H1 (cell line): ENCODE measurements at regions not wholly inside any gene's neighbourhood (a gene's known extent, or its start where the extent isn't known, plus 50 kb on each side); places are given as distances from the start of the nearest gene placed in this dataset.

Experiments
- CTCF ChIA-PET: fragments of 300-600 bp; sonication (Branson Sonifier 250); formaldehyde crosslinking; loops from one replicate; lab custom pipeline; 2021; ENCODE audit not compliant: partially characterized antibody; lab: Charles Lee
- POLR2A ChIA-PET: fragments of 300-600 bp; sonication (Branson Sonifier 250); formaldehyde crosslinking; loops from one replicate; lab custom pipeline; 2021; ENCODE audit warnings: inconsistent platforms; ENCODE audit not compliant: partially characterized antibody; lab: Charles Lee
- DNase-seq, 2 experiments: peaks; one replicate each; pipeline versions ENCODE4 v3.0.0 to v3.0.0-alpha.2; 2010 to 2022; ENCODE audit warnings: low spot score in 2 of 2, low read depth in 1 of 2, mixed read lengths in 1 of 2
- FAIRE-seq: peaks from 2 replicates; lab custom pipeline; 2011; peaks lifted over from hg19 to GRCh38; lab: Jason Lieb, UNC
- H2AFZ ChIP-seq: 2 replicates; pipeline ENCODE4 v1.8.1; 2012; ENCODE audit warnings: low read length, inconsistent platforms
- H2AK5ac ChIP-seq: 2 replicates; pipeline ENCODE4 v1.6.1; 2013; ENCODE audit warnings: low read depth, low read length
- H2BK120ac ChIP-seq: replicated peaks from 2 replicates; pipeline ENCODE3; 2013; ENCODE audit warnings: low read depth, low read length, inconsistent platforms
- H2BK12ac ChIP-seq: 2 replicates; pipeline ENCODE4 v1.6.1; 2013; ENCODE audit warnings: low read depth, low read length
- H2BK15ac ChIP-seq: 2 replicates; pipeline ENCODE4 v1.6.1; 2013; ENCODE audit warnings: low read length
- H2BK20ac ChIP-seq: 2 replicates; pipeline ENCODE4 v1.6.1; 2013; ENCODE audit warnings: low read length
- H2BK5ac ChIP-seq: 2 replicates; pipeline ENCODE4 v1.6.1; 2013; ENCODE audit warnings: low read depth, low read length
- H3K14ac ChIP-seq: 2 replicates; pipeline ENCODE4 v1.6.1; 2013; ENCODE audit warnings: inconsistent platforms; ENCODE audit not compliant: insufficient read length
- H3K18ac ChIP-seq: 2 replicates; pipeline ENCODE4 v1.6.1; 2013; ENCODE audit warnings: low read length; ENCODE audit errors: extremely low read depth
- H3K23ac ChIP-seq: 2 replicates; pipeline ENCODE4 v1.6.1; 2013; ENCODE audit warnings: inconsistent platforms; ENCODE audit not compliant: insufficient read length
- H3K23me2 ChIP-seq: 2 replicates; pipeline ENCODE4 v1.6.1; 2013; ENCODE audit warnings: low read depth, low read length
- H3K27ac ChIP-seq: 2 replicates; pipeline ENCODE4 v1.6.1; 2011; ENCODE audit warnings: low read depth, low read length, inconsistent platforms
- H3K27me3 ChIP-seq, 4 experiments: replicated peaks in 1 of 4; 1 replicate in 1 of 4; 2 replicates in 3 of 4; pipeline versions ENCODE4 v1.6.1 to v1.8.1; 2011 to 2013; ENCODE audit warnings: low read length in 3 of 4, mild to moderate bottlenecking in 3 of 4, inconsistent platforms in 2 of 4, mixed read lengths in 2 of 4, moderate library complexity in 1 of 4; ENCODE audit not compliant: control insufficient read depth in 3 of 4, insufficient read depth in 3 of 4; ENCODE audit errors: extremely low read depth in 1 of 4
- H3K36me3 ChIP-seq, 4 experiments: 2 replicates each; pipeline versions ENCODE4 v1.6.1 to v1.8.1; 2011 to 2013; ENCODE audit warnings: mild to moderate bottlenecking in 4 of 4, low read length in 3 of 4, moderate library complexity in 2 of 4, control low read depth in 1 of 4, inconsistent platforms in 1 of 4; ENCODE audit not compliant: insufficient read depth in 4 of 4, control insufficient read depth in 2 of 4
- H3K4ac ChIP-seq: replicated peaks from 2 replicates; pipeline ENCODE3; 2013; ENCODE audit warnings: low read length, low read depth, mixed read lengths, inconsistent platforms; ENCODE audit not compliant: insufficient read length
- H3K4me1 ChIP-seq, 4 experiments: replicated peaks in 1 of 4; 1 replicate in 1 of 4; 2 replicates in 3 of 4; pipeline versions ENCODE4 v1.6.1 to v1.8.1; 2011 to 2013; ENCODE audit warnings: low read length in 3 of 4, inconsistent platforms in 2 of 4, mixed read lengths in 1 of 4; ENCODE audit not compliant: insufficient read depth in 4 of 4, control insufficient read depth in 3 of 4
- H3K4me2 ChIP-seq, 2 experiments: 2 replicates each; pipeline versions ENCODE4 v1.6.1 to v1.8.1; 2011 to 2013; ENCODE audit warnings: low read depth in 2 of 2, low read length in 2 of 2, control low read depth in 1 of 2, inconsistent platforms in 1 of 2, mild to moderate bottlenecking in 1 of 2; ENCODE audit not compliant: insufficient read depth in 1 of 2
- H3K4me3 ChIP-seq, 4 experiments: fragments of 200-600, 300-600 bp in 1 of 4; sonication (generic), shearing (Covaris generic), sonication (Bioruptor Twin) in 1 of 4; 2 replicates each; pipeline versions ENCODE4 v1.5.1 to v1.8.1; 2011 to 2016; ENCODE audit warnings: low read length in 4 of 4, low read depth in 3 of 4, control low read depth in 2 of 4, inconsistent platforms in 2 of 4, mild to moderate bottlenecking in 2 of 4, mixed read lengths in 1 of 4, moderate library complexity in 1 of 4; ENCODE audit not compliant: insufficient read depth in 2 of 4; ENCODE audit errors: extremely low read depth in 1 of 4
- H3K56ac ChIP-seq: replicated peaks from 2 replicates; pipeline ENCODE3; 2013; ENCODE audit warnings: low read depth, mild to moderate bottlenecking, mixed read lengths, low read length, inconsistent platforms; ENCODE audit not compliant: insufficient read length
- H3K79me1 ChIP-seq: 2 replicates; pipeline ENCODE4 v1.6.1; 2013; ENCODE audit warnings: low read depth, low read length, control low read depth
- H3K79me2 ChIP-seq, 2 experiments: 2 replicates each; pipeline versions ENCODE4 v1.6.1 to v1.8.1; 2012 to 2013; ENCODE audit warnings: low read length in 2 of 2, mild to moderate bottlenecking in 2 of 2, inconsistent platforms in 1 of 2; ENCODE audit not compliant: insufficient read depth in 2 of 2, control insufficient read depth in 1 of 2
- H3K9ac ChIP-seq, 4 experiments: replicated peaks in 1 of 4; 1 replicate in 1 of 4; 2 replicates in 3 of 4; pipeline versions ENCODE4 v1.6.1 to v1.8.1; 2011 to 2013; ENCODE audit warnings: low read depth in 3 of 4, low read length in 3 of 4, control low read depth in 2 of 4, mild to moderate bottlenecking in 2 of 4, moderate library complexity in 2 of 4, inconsistent platforms in 1 of 4; ENCODE audit errors: extremely low read depth in 1 of 4
- H3K9me3 ChIP-seq, 2 experiments: 2 replicates each; pipeline versions ENCODE4 v1.6.1 to v1.8.1; 2012 to 2013; ENCODE audit warnings: mild to moderate bottlenecking in 2 of 2, moderate library complexity in 2 of 2, control low read depth in 1 of 2, inconsistent platforms in 1 of 2, low read depth in 1 of 2, low read length in 1 of 2, mixed read lengths in 1 of 2; ENCODE audit not compliant: insufficient read depth in 2 of 2
- H4K20me1 ChIP-seq, 2 experiments: replicated peaks in 1 of 2; 2 replicates each; pipeline versions ENCODE3 to v1.8.1; 2011 to 2013; ENCODE audit warnings: inconsistent platforms in 2 of 2, low read length in 2 of 2, mild to moderate bottlenecking in 1 of 2; ENCODE audit not compliant: insufficient read depth in 2 of 2, control insufficient read depth in 1 of 2
- H4K5ac ChIP-seq: 2 replicates; pipeline ENCODE4 v1.6.1; 2013; ENCODE audit warnings: low read length, low read depth, mixed read lengths, inconsistent platforms; ENCODE audit not compliant: insufficient read length
- H4K8ac ChIP-seq: 2 replicates; pipeline ENCODE4 v1.8.0; 2013; ENCODE audit warnings: mild to moderate bottlenecking, moderate library complexity, low read length, inconsistent platforms; ENCODE audit not compliant: insufficient read depth; ENCODE audit errors: extremely low read depth
- H4K91ac ChIP-seq: replicated peaks from 2 replicates; pipeline ENCODE3; 2013; ENCODE audit warnings: low read length, mixed read lengths, inconsistent platforms; ENCODE audit not compliant: insufficient read length
- ATF2 ChIP-seq: IDR thresholded peaks from 2 replicates; pipeline ENCODE4 v1.6.1; 2012; ENCODE audit warnings: low read length, inconsistent platforms
- CBX8 ChIP-seq: fragments of 300-800, 300-1000 bp; sonication (generic); IDR thresholded peaks from 2 replicates; pipeline ENCODE4 v1.7.1; 2016; ENCODE audit warnings: low read depth, low read length, borderline replicate concordance
- EZH2 ChIP-seq: fragments of 200-600 bp; sonication (generic); IDR thresholded peaks from 2 replicates; pipeline ENCODE4 v1.7.1; 2012; ENCODE audit warnings: low read depth, mild to moderate bottlenecking, moderate library complexity, low read length, inconsistent platforms; ENCODE audit not compliant: severe bottlenecking
- GABPA ChIP-seq: IDR thresholded peaks from 2 replicates; pipeline ENCODE4 v1.6.1; 2011; ENCODE audit warnings: mild to moderate bottlenecking, low read length, moderate library complexity, borderline replicate concordance; ENCODE audit not compliant: insufficient read depth
- JUND ChIP-seq: IDR thresholded peaks from 2 replicates; pipeline ENCODE4 v1.6.1; 2011; ENCODE audit warnings: mild to moderate bottlenecking, improper control_type of control experiment, low read length
- POLR2AphosphoS5 ChIP-seq: IDR thresholded peaks from 2 replicates; pipeline ENCODE4 v1.6.1; 2011; ENCODE audit warnings: low read depth, low read length
- RNF2 ChIP-seq: fragments of 200-900, 300-1000 bp; sonication (generic); IDR thresholded peaks from 2 replicates; pipeline ENCODE4 v1.7.1; 2016; ENCODE audit warnings: borderline replicate concordance, low read depth, mild to moderate bottlenecking, antibody characterized with exemption, low read length; ENCODE audit not compliant: poor library complexity, severe bottlenecking; ENCODE audit errors: missing control alignments
- ZNF274 ChIP-seq: IDR thresholded peaks from 2 replicates; pipeline ENCODE4 v1.7.0; 2012; ENCODE audit warnings: low read length, borderline replicate concordance; ENCODE audit errors: extremely low read depth
- WGBS, 2 experiments: shearing (Covaris generic) in 1 of 2; methylation state at CpG; one replicate each; pipeline versions ENCODE4 v1.1.6 to v1.1.7; 2013 to 2015; ENCODE audit warnings: low lambda C conversion rate in 2 of 2, mixed read lengths in 2 of 2, inconsistent platforms in 1 of 2, low coverage in 1 of 2, missing lambda C conversion rate in 1 of 2; ENCODE audit not compliant: insufficient replicate concordance in 2 of 2, insufficient coverage in 1 of 2, insufficient read length in 1 of 2; ENCODE audit errors: extremely low coverage in 1 of 2, missing lambda C conversion rate in 1 of 2; 5-methylcytosine and 5-hydroxymethylcytosine counted together

DNA sequence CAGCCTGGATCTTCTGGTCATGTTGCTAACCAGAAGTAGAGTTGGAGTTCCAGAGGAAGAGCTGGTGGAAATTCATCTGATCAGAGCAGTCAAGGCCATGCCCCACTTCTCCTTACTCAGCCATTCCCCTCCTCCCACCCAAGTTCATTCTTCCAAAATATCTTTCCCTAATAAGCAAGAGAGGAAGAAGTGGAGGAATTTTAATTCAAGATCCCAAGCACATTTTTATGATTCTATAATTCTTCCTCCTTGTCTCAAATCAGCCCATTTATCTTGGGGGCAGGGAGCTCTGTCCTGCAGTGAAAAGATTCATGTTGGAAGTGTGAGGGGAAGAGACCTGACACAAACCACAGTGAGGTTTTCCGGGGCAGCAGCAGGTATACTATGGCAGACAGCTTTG, 85.0 kb upstream of the GALNT15 start:
- H3K27me3 ChIP-seq = no peaks in the 10 kb centered on the region
- H2BK20ac ChIP-seq = no peak overlapping the region
- no peak overlapping the region for H3K23ac ChIP-seq
- WGBS, 2 experiments = 100% methylated on average over 1 of the region's 1 CpG; no CpG with 5 or more reads in 1 of the 2 experiments
- no peaks in the 10 kb centered on the region for H3K4me1 ChIP-seq
- H3K18ac ChIP-seq = no peak overlapping the region
- no peak overlapping the region for H3K27ac ChIP-seq
- TF ChIP-seq GABPA = no peak
- no peak for TF ChIP-seq ATF2
- TF ChIP-seq ZNF274 = no peak
- no peak for TF ChIP-seq EZH2
- no peak for TF ChIP-seq CBX8
- no peak for TF ChIP-seq POLR2AphosphoS5
- TF ChIP-seq JUND = no peak
- no peak for TF ChIP-seq RNF2
- FAIRE-seq (no peak), DNase-seq (no peak)
- H3K14ac ChIP-seq = no peak overlapping the region
- H2AK5ac ChIP-seq = no peak overlapping the region
- H3K36me3 ChIP-seq = no peaks in the 10 kb centered on the region
- no peak overlapping the region for H2BK5ac ChIP-seq
- H3K23me2 ChIP-seq = peaks cover 1% of the 10 kb centered on the region; the same call in 1 of the 2 replicates
- H3K4ac ChIP-seq = no peak overlapping the region
- no peak overlapping the region for H2BK120ac ChIP-seq
- no peaks in the 10 kb centered on the region for H3K79me2 ChIP-seq
- no peak overlapping the region for H4K8ac ChIP-seq
- no peak overlapping the region for H4K91ac ChIP-seq
- no peak overlapping the region for H2BK12ac ChIP-seq
- no peak overlapping the region for H3K56ac ChIP-seq
- H4K5ac ChIP-seq = no peak overlapping the region
- CTCF ChIA-PET = interaction anchor here (1.3 kb wide), 1 partner anchor 533 kb away, joined by 3 read pairs; no protein-coding TSS in a partner anchor
- no peak overlapping the region for H3K9ac ChIP-seq
- no peak overlapping the region for H2BK15ac ChIP-seq
- no peak overlapping the region for H3K4me3 ChIP-seq
- no peak overlapping the region for H3K4me2 ChIP-seq
- H2AFZ ChIP-seq = no peak overlapping the region
- H3K9me3 ChIP-seq = no peaks in the 10 kb centered on the region
- no peaks in the 10 kb centered on the region for H3K79me1 ChIP-seq
- POLR2A ChIA-PET = no interaction called here
- no peaks in the 10 kb centered on the region for H4K20me1 ChIP-seq
